ENCODE measurements at regions not wholly inside any gene's neighbourhood (a gene's known extent, or its start where the extent isn't known, plus 50 kb on each side); places are given as distances from the start of the nearest gene placed in this dataset.

GRCh38 chr12:91355150-91356006 lies 172.8 kb upstream of the DCN start:
- TF ChIP-seq CTCF (IDR thresholded peaks at IDR 0.05; ENCODE audit: low read length) (peak; percentile 89), EZH2phosphoT487 (IDR thresholded peaks at IDR 0.05; ENCODE audit: low read length) (no peak)
